GM12874 (cell line): ENCODE measurements at regions not wholly inside any gene's neighbourhood (a gene's known extent, or its start where the extent isn't known, plus 50 kb on each side); places are given as distances from the start of the nearest gene placed in this dataset.

ENCODE experiments used
- CTCF ChIP-seq: IDR thresholded peaks from 2 replicates; pipeline ENCODE4 v1.5.1; 2011; ENCODE audit warnings: low read depth, mild to moderate bottlenecking, control low read depth, low read length, moderate library complexity; ENCODE audit not compliant: insufficient read depth

GRCh38 chr6:134849920-134850447 lies 99.9 kb downstream of the ALDH8A1 start:
- no peak for TF ChIP-seq CTCF

- TF ChIP-seq CTCF: no peak
These were observed 101.8 kb downstream of the ALDH8A1 start for GRCh38 chr6:134848076-134848475.

- TF ChIP-seq CTCF: no peak
These were observed 103.0 kb downstream of the ALDH8A1 start for GRCh38 chr6:134846865-134847264.

- TF ChIP-seq CTCF: no peak
These were observed 103.9 kb downstream of the ALDH8A1 start for GRCh38 chr6:134846031-134846430.

- TF ChIP-seq CTCF: no peak
These were observed 105.8 kb downstream of the ALDH8A1 start for GRCh38 chr6:134844120-134844519.

- TF ChIP-seq CTCF: no peak
These were observed 109.6 kb downstream of the ALDH8A1 start for GRCh38 chr6:134840086-134840867.

GRCh38 chr6:134835993-134836392 lies 113.9 kb downstream of the ALDH8A1 start:
- no peak for TF ChIP-seq CTCF
